Mucosa of stomach (tissue), 1 donor: ENCODE measurements at regions not wholly inside any gene's neighbourhood (a gene's known extent, or its start where the extent isn't known, plus 50 kb on each side); places are given as distances from the start of the nearest gene placed in this dataset.

Experiments used
- H3K27me3 ChIP-seq: one replicate; pipeline ENCODE4 v1.7.0; 2013; ENCODE audit warnings: mild to moderate bottlenecking, low read length; ENCODE audit not compliant: control insufficient read depth, insufficient read depth
- H3K36me3 ChIP-seq: one replicate; pipeline ENCODE4 v1.7.0; 2013; ENCODE audit warnings: low read length; ENCODE audit not compliant: control insufficient read depth, insufficient read depth
- H3K4me1 ChIP-seq: one replicate; pipeline ENCODE4 v1.7.0; 2013; ENCODE audit warnings: mild to moderate bottlenecking, low read length; ENCODE audit not compliant: control insufficient read depth, insufficient read depth
- H3K4me3 ChIP-seq: one replicate; pipeline ENCODE4 v1.7.0; 2013; ENCODE audit warnings: low read length
- H3K9ac ChIP-seq: one replicate; pipeline ENCODE4 v1.7.0; 2013; ENCODE audit warnings: mild to moderate bottlenecking, low read length, moderate library complexity
- H3K9me3 ChIP-seq: one replicate; pipeline ENCODE4 v1.7.0; 2013; ENCODE audit warnings: mild to moderate bottlenecking, low read length, moderate library complexity; ENCODE audit not compliant: control insufficient read depth
- donor health status: Pancreatic carcinoma.

GRCh38 chr10:31612082-31612481, 293.1 kb downstream of the ZEB1 start:
- no peak overlapping the region for H3K9ac ChIP-seq
- H3K4me3 ChIP-seq, result no peak overlapping the region
- H3K36me3 ChIP-seq, result no peaks in the 10 kb centered on the region
- no peaks in the 10 kb centered on the region for H3K9me3 ChIP-seq
- no peaks in the 10 kb centered on the region for H3K4me1 ChIP-seq
- no peaks in the 10 kb centered on the region for H3K27me3 ChIP-seq

- Histone ChIP-seq H3K36me3 (no peaks in the 10 kb centered on the region), H3K9ac (no peak overlapping the region), H3K4me1 (no peaks in the 10 kb centered on the region), H3K9me3 (no peaks in the 10 kb centered on the region), H3K27me3 (no peaks in the 10 kb centered on the region), H3K4me3 (no peak overlapping the region)
Measured at GRCh38 chr10:31611161-31611560, 292.1 kb downstream of the ZEB1 start.

DNA sequence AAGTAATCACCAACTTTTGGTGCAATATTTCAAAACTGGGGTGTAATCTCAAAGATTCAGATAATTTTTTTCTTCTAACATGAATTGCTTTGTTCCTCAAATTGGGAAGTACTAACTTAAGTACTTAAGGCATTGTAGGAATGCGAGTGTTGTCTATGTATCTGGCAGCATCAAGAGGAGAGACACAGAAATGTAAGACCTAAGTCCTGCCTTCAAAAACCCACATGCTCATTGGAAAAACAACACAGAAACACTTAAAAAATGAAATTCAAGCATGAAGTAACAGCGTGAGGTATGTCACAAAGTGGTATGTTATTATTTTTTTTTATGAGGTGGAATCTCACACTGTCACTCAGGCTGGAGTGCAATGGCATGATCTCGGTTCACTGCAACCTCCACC, 288.5 kb downstream of the ZEB1 start:
- Histone ChIP-seq H3K4me1 (peaks cover 16% of the 10 kb centered on the region), H3K9me3 (no peaks in the 10 kb centered on the region), H3K27me3 (no peaks in the 10 kb centered on the region), H3K36me3 (no peaks in the 10 kb centered on the region), H3K4me3 (no peak overlapping the region), H3K9ac (no peak overlapping the region)

- Histone ChIP-seq H3K4me3 (no peak overlapping the region), H3K27me3 (no peaks in the 10 kb centered on the region)
Measured at GRCh38 chr10:31606841-31607240, 287.8 kb downstream of the ZEB1 start.

GRCh38 chr10:31605861-31606525, 287.0 kb downstream of the ZEB1 start:
- H3K36me3 ChIP-seq, result no peaks in the 10 kb centered on the region
- no peaks in the 10 kb centered on the region for H3K27me3 ChIP-seq
- H3K9me3 ChIP-seq, result no peaks in the 10 kb centered on the region
- H3K4me1 ChIP-seq, result peaks cover 17% of the 10 kb centered on the region
- H3K9ac ChIP-seq, result no peak overlapping the region
- no peak overlapping the region for H3K4me3 ChIP-seq

More at GRCh38 chr10:31606841-31607240, 287.8 kb downstream of the ZEB1 start:
- Histone ChIP-seq H3K9me3 (no peaks in the 10 kb centered on the region), H3K36me3 (no peaks in the 10 kb centered on the region), H3K4me1 (peaks cover 17% of the 10 kb centered on the region), H3K9ac (no peak overlapping the region)

GRCh38 chr10:31605426-31605825, 286.4 kb downstream of the ZEB1 start:
- no peaks in the 10 kb centered on the region for H3K36me3 ChIP-seq
- no peaks in the 10 kb centered on the region for H3K27me3 ChIP-seq
- no peak overlapping the region for H3K9ac ChIP-seq
- no peak overlapping the region for H3K4me3 ChIP-seq
- peaks cover 17% of the 10 kb centered on the region for H3K4me1 ChIP-seq
- no peaks in the 10 kb centered on the region for H3K9me3 ChIP-seq

- Histone ChIP-seq H3K4me3 (no peak overlapping the region), H3K9ac (no peak overlapping the region), H3K9me3 (no peaks in the 10 kb centered on the region), H3K4me1 (peaks cover 17% of the 10 kb centered on the region), H3K36me3 (no peaks in the 10 kb centered on the region), H3K27me3 (no peaks in the 10 kb centered on the region)
Measured at GRCh38 chr10:31604646-31605170, 285.7 kb downstream of the ZEB1 start.

DNA sequence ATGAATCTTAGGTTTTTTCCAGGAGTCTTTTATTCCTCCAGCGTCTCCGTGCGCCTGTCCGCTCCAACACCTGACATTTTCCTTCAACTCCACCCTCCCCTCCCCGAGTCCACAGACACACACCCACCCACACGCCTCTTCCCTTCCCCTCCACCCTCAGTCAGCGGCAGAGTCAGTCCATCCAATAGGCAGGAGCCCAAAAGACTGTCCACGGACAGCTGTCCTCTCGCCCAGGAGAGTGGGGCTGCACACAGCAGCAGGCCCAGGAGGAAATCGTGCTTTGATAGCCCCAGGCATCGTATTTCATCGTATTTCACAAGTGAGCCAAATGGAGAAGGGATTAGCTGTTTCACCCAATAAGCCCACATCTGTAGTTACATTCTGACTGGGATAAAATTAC, 285.1 kb downstream of the ZEB1 start:
- peak overlapping the region; percentile 30 for H3K9ac ChIP-seq

GRCh38 chr10:31603235-31604087, 284.4 kb downstream of the ZEB1 start:
- peaks cover 17% of the 10 kb centered on the region for H3K4me1 ChIP-seq
- H3K36me3 ChIP-seq, result no peaks in the 10 kb centered on the region
- H3K27me3 ChIP-seq, result no peaks in the 10 kb centered on the region
- H3K9ac ChIP-seq, result peak overlapping the region; percentile 73
- H3K9me3 ChIP-seq, result no peaks in the 10 kb centered on the region
- peak overlapping the region; percentile 51 for H3K4me3 ChIP-seq

More for the DNA sequence above, 285.1 kb downstream of the ZEB1 start:
- H3K9me3 ChIP-seq, result no peaks in the 10 kb centered on the region
- peaks cover 17% of the 10 kb centered on the region for H3K4me1 ChIP-seq
- no peaks in the 10 kb centered on the region for H3K27me3 ChIP-seq
- H3K36me3 ChIP-seq, result no peaks in the 10 kb centered on the region
- peak overlapping the region; percentile 9 for H3K4me3 ChIP-seq

- Histone ChIP-seq H3K36me3 (no peaks in the 10 kb centered on the region), H3K9ac (peak overlapping the region; percentile 73), H3K27me3 (no peaks in the 10 kb centered on the region), H3K4me3 (peak overlapping the region; percentile 51), H3K9me3 (no peaks in the 10 kb centered on the region), H3K4me1 (peaks cover 17% of the 10 kb centered on the region)
Measured at GRCh38 chr10:31602541-31603234, 283.7 kb downstream of the ZEB1 start.

DNA sequence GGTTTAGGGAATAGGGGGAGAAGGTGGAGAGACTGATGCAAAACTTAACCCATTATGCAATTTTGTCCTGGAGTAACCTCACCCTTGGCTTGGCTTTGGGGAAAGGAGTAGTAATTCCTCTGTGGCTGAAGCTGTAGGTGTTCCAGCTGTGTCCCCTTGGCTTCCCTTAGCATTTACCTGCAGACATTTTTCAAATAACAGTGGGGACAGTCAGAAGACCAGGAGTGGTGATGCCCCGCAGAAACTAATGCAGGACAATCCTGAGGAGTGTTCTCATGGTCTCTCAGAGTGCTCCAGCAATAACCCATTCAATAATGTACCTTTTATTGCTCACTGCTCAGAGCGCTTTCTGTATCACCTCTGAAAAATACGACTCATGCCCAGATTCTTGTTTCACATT, 282.1 kb downstream of the ZEB1 start:
- no peaks in the 10 kb centered on the region for H3K9me3 ChIP-seq
- no peaks in the 10 kb centered on the region for H3K27me3 ChIP-seq
- peaks cover 23% of the 10 kb centered on the region for H3K4me1 ChIP-seq
- H3K36me3 ChIP-seq, result no peaks in the 10 kb centered on the region
- H3K4me3 ChIP-seq, result no peak overlapping the region
- no peak overlapping the region for H3K9ac ChIP-seq
